ENCODE measurements at regions not wholly inside any gene's neighbourhood (a gene's known extent, or its start where the extent isn't known, plus 50 kb on each side); places are given as distances from the start of the nearest gene placed in this dataset.

DNA sequence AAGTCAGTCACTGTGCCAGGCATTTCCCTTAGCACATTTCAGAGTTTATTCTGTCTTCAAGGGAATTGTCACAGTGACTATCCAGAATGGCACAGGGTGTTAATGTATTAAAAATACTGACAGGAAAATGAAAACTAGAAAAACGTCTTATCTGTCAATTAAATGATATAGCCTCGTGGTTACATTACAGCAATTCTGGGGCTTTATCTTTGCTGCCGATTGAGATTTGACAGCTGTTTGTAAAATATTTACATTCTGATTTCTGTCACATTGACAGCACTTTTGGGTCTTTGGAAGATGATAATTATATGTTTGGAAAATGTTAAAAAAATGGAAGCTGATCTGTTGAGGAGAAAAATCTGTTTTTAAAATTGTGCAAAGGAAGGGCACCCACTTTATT, 250.0 kb downstream of the CHRM3 start:
- no peak overlapping the region for H3K27ac ChIP-seq
- TF ChIP-seq, protein P1, sequence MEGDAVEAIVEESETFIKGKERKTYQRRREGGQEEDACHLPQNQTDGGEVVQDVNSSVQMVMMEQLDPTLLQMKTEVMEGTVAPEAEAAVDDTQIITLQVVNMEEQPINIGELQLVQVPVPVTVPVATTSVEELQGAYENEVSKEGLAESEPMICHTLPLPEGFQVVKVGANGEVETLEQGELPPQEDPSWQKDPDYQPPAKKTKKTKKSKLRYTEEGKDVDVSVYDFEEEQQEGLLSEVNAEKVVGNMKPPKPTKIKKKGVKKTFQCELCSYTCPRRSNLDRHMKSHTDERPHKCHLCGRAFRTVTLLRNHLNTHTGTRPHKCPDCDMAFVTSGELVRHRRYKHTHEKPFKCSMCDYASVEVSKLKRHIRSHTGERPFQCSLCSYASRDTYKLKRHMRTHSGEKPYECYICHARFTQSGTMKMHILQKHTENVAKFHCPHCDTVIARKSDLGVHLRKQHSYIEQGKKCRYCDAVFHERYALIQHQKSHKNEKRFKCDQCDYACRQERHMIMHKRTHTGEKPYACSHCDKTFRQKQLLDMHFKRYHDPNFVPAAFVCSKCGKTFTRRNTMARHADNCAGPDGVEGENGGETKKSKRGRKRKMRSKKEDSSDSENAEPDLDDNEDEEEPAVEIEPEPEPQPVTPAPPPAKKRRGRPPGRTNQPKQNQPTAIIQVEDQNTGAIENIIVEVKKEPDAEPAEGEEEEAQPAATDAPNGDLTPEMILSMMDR (conservative IDR thresholded peaks at IDR 0.05): no peak

DNA sequence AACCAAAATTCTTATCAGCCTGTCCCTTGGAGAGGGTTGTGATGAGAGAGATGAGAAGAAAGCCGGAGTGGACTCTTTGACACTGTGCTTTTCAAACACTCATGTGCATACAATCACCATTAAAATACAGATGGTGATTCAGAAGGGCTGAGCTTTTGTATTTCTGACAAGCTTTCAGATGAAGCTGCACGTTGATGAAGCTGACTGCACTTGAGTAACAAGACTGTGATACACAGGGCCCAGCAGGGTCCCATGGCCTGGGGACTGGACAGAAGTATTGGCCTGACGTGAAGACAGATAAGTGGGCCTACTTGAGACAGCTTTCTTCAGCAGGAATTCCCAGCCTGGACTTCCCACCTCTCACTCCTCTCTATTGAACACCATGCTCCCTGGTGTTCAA, 258.2 kb downstream of the CHRM3 start:
- no peak overlapping the region for H3K27ac ChIP-seq
- TF ChIP-seq, protein P1 (conservative IDR thresholded peaks at IDR 0.05): no peak

DNA sequence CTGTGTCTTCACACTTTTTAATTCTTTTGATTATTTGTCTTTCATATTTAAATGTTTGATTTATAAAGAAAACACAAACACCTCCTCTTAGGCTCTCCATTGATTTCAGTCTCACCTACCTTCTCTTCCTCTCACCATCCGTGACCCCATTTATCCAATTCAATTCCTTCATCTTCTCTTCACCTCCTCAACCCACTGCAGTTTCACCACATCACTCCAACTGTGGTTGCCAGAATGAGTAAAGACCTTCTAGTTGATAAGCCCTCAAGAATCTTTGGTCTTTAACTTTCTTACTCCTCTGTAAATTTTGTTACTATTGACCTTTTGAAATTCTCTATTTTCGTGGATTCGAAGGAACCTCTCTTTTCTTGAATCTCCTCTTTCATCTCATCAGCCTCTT, 260.7 kb downstream of the CHRM3 start:
- no peak overlapping the region for H3K27ac ChIP-seq
- TF ChIP-seq, protein P1 (conservative IDR thresholded peaks at IDR 0.05): no peak

DNA sequence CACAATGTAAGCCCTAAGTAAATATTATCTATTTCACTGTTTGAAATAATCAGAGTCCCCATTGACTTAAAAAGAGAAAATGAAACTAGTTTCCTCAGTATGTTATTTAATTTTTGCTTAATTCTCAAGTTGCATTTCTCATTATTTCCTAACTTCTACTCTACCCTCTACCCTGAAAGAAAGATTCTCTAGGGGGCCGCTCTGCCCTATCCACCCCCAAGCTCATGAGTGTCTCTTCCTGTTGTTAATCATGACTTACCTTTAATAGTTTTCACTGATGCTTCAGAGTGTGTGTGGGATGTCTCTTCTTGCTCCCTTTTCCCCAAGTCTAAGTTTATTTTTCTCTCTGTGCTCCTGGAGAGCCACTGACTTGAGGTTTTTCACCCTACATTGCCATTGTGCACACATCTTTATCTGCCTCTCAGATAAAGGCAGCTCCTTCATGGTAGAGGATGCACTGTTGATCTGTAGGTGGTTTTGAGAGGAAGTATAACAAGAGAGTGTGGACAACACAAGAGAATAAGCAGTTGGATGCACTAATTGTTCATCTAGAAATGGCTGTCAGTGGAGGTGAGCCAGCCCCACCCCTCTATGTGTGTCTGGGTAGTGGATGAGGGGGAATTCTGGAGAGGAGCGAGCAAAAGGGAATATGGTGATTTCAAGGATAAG, 261.7 kb downstream of the CHRM3 start:
- TF ChIP-seq, protein P1 (conservative IDR thresholded peaks at IDR 0.05): no peak

DNA sequence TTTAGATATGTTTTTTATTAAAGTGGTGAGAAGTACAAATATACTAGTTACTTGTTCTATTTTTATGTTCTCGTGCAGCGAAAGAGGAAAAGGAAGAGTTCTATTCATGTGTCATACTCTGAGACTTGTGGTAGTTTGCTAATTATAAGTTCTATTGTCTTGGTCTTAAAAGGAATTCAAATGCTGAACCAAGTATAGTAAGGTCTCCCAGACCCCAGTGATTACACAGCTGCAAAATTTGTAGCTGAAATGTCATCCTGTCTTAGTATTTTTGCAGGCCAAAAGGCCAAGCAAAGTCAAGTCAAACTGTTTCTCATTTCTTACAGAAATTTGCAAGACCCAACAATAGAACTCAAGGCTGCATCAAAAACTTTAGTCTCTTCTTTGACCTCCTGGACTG, 268.7 kb downstream of the CHRM3 start:
- no peak overlapping the region for H3K27ac ChIP-seq
- TF ChIP-seq, protein P1 (conservative IDR thresholded peaks at IDR 0.05): no peak

More for the DNA sequence above, 261.7 kb downstream of the CHRM3 start:
- H3K27ac ChIP-seq: no peak overlapping the region

DNA sequence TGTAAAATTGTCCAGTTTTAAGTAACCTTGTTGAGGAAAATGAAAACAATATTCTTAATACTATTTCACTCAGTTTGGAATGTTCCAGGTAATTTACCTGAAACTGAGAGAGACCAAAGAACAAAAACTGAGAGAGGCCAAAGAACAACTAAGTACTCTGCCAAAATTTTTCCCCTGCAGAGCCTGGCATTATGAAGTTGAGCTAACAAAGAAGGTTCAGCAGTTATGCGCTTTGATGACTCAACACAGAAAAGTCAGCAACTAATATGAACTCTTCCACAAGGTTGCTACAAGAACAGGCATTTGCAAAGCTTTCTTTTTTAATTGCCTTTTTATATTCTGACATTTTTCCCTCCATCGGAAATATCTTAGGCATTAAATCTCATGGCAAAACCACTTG, 270.9 kb downstream of the CHRM3 start:
- TF ChIP-seq, protein P1 (conservative IDR thresholded peaks at IDR 0.05): no peak
- no peak overlapping the region for H3K27ac ChIP-seq

DNA sequence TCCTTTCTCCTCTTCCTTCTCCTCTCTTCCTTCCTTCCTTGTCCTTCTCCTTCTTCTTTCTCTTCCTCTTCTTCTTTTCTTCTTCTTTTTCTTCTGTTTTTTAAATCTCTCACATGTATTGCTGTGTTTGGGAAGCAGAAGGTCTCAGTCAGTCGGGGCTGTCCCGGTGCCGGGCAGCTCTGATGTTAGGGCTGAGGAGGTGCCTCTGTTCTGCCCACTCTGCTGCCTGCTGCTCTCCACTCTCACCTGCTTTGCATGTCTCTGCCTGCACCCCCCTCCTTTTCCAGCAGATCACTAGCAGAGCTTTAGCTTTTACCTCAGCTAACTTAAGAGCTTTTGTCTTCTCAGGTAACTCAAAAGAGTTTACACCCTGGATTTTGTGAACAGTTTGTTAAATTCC, 276.6 kb downstream of the CHRM3 start:
- TF ChIP-seq, protein P1 (conservative IDR thresholded peaks at IDR 0.05): no peak
- no peak overlapping the region for H3K27ac ChIP-seq
